CD8-positive, alpha-beta memory T cell (primary cell): ENCODE measurements at regions not wholly inside any gene's neighbourhood (a gene's known extent, or its start where the extent isn't known, plus 50 kb on each side); places are given as distances from the start of the nearest gene placed in this dataset.

Source experiments
- CTCF ChIA-PET: fragments of 350-600 bp; sonication (Branson Sonifier 250); formaldehyde crosslinking; loops from one replicate; lab custom pipeline; 2021; ENCODE audit warnings: antibody characterized with exemption; lab: Charles Lee
- POLR2A ChIA-PET: fragments of 350-600 bp; sonication (Branson Sonifier 250); formaldehyde crosslinking; loops from one replicate; lab custom pipeline; 2021; ENCODE audit warnings: antibody characterized with exemption; lab: Charles Lee
- DNase-seq, 5 donors: peaks; one replicate each; pipeline versions ENCODE4 v3.0.0 to v3.0.0-alpha.2; 2020 to 2022; ENCODE audit warnings: mixed read lengths in 1 of 5
- H3K27ac ChIP-seq: one replicate; pipeline ENCODE4 v1.7.0; 2013; ENCODE audit warnings: low read depth, mild to moderate bottlenecking, low read length, moderate library complexity
- H3K27me3 ChIP-seq: 2 replicates; pipeline ENCODE4 v1.7.0; 2013; ENCODE audit warnings: low read length, mild to moderate bottlenecking; ENCODE audit not compliant: insufficient read depth, poor library complexity, severe bottlenecking
- H3K36me3 ChIP-seq: 2 replicates; pipeline ENCODE4 v1.7.0; 2013; ENCODE audit warnings: mild to moderate bottlenecking, low read length, moderate library complexity; ENCODE audit not compliant: insufficient read depth
- H3K4me1 ChIP-seq: 2 replicates; pipeline ENCODE4 v1.7.0; 2013; ENCODE audit warnings: mild to moderate bottlenecking, low read length, moderate library complexity; ENCODE audit not compliant: insufficient read depth
- H3K4me3 ChIP-seq: 2 replicates; pipeline ENCODE4 v1.7.0; 2013; ENCODE audit warnings: mild to moderate bottlenecking, low read length
- H3K9me3 ChIP-seq: 2 replicates; pipeline ENCODE4 v1.7.0; 2013; ENCODE audit warnings: mild to moderate bottlenecking, low read length
- H3K27ac Mint-ChIP-seq, 8 donors: one replicate each; pipeline ENCODE4 v1.8.0; 2020 to 2021; ENCODE audit warnings: mixed read lengths in 8 of 8, mild to moderate bottlenecking in 6 of 8, inconsistent platforms in 3 of 8, moderate library complexity in 3 of 8
- H3K27me3 Mint-ChIP-seq, 2 donors: one replicate each; pipeline ENCODE4 v1.8.0; 2020 to 2021; ENCODE audit warnings: mixed read lengths in 2 of 2, mild to moderate bottlenecking in 1 of 2, moderate library complexity in 1 of 2
- H3K36me3 Mint-ChIP-seq, 3 donors: one replicate each; pipeline ENCODE4 v1.8.0; 2020 to 2021; ENCODE audit warnings: mixed read lengths in 3 of 3, inconsistent platforms in 1 of 3, mild to moderate bottlenecking in 1 of 3
- H3K4me1 Mint-ChIP-seq, 3 donors: one replicate each; pipeline ENCODE4 v1.8.0; 2020 to 2021; ENCODE audit warnings: mixed read lengths in 3 of 3, inconsistent platforms in 1 of 3, mild to moderate bottlenecking in 1 of 3
- H3K4me3 Mint-ChIP-seq, 7 donors: one replicate each; pipeline ENCODE4 v1.8.0; 2020 to 2021; ENCODE audit warnings: mixed read lengths in 7 of 7, mild to moderate bottlenecking in 6 of 7, moderate library complexity in 4 of 7, inconsistent platforms in 2 of 7
- H3K9me3 Mint-ChIP-seq, 5 donors: one replicate each; pipeline ENCODE4 v1.8.0; 2020 to 2022; ENCODE audit warnings: mixed read lengths in 5 of 5, mild to moderate bottlenecking in 3 of 5, moderate library complexity in 2 of 5, inconsistent platforms in 1 of 5

DNA sequence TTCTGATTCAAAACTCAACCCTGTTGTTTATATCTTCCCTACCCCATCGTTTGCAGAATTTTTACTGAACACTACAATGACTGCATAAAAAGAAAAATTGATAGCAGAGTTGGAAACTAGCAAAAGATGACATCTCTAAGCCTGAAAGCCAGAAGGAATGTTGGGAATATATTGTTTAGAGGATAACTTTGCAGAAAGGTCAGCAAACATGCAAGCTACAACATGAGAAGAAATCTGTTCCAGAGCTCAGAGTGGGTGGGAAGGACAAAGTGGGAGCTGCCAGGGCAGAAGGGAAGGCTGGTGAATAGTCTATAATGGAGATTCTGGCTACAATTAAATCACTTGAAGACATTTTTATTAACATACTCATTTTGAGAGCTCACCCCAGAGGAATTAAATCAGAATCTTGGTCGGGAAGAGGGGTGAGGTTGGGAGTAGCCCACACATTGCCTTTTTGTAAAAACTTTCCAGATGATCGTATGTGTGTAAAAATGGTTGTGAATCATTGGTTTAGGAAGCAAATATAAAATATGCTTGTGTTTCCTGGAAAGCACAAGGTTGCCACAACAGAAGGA, 574.8 kb downstream of the FLRT2 start:
- H3K4me3 Mint-ChIP-seq, result no peak overlapping the region
- peaks cover 6 to 38% (median 22%) of the 10 kb centered on the region in 3 donors for H3K36me3 Mint-ChIP-seq
- ChIA-PET CTCF (no interaction called here), POLR2A (no interaction called here)
- peaks cover 0 to 5% (median 0%) of the 10 kb centered on the region in 3 donors for H3K4me1 Mint-ChIP-seq
- peaks cover 4 to 36% (median 21%) of the 10 kb centered on the region in 5 donors for H3K9me3 Mint-ChIP-seq
- no peaks in the 10 kb centered on the region for H3K27me3 Mint-ChIP-seq
- H3K27ac ChIP-seq, result no peak overlapping the region
- H3K9me3 ChIP-seq, result peaks cover 3% of the 10 kb centered on the region
- no peak overlapping the region for H3K4me3 ChIP-seq
- H3K36me3 ChIP-seq, result no peaks in the 10 kb centered on the region
- no peaks in the 10 kb centered on the region for H3K27me3 ChIP-seq
- no peaks in the 10 kb centered on the region for H3K4me1 ChIP-seq
- H3K27ac Mint-ChIP-seq, result no peak overlapping the region
- no peak for DNase-seq

DNA sequence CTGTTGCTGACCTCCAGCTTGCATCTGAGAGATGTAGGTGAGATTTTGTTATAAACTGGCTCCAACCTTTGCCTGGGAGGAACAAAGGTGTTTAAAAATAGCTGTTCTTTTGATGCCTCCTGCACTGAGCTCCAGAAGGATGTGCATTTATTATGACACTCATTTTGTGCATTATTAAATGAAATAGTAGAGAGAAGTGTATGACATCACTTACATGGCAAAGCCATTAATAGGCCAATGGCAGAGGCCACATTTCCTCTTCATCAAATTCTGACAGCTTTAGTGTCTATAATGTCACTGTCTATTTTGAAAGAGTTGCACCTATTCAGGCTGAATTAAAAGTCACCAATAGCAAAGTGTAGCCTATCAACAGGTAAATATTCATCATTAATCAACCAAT, 564.6 kb downstream of the FLRT2 start:
- Mint-ChIP-seq H3K4me1 (peaks cover 0 to 3% (median 3%) of the 10 kb centered on the region in 3 donors), H3K36me3 (peaks cover 7 to 44% (median 21%) of the 10 kb centered on the region in 3 donors), H3K4me3 (no peak overlapping the region), H3K27me3 (no peaks in the 10 kb centered on the region), H3K9me3 (peaks cover 6 to 35% (median 9%) of the 10 kb centered on the region in 5 donors), H3K27ac (no peak overlapping the region)
- Histone ChIP-seq H3K27ac (no peak overlapping the region), H3K4me3 (no peak overlapping the region), H3K36me3 (no peaks in the 10 kb centered on the region), H3K27me3 (no peaks in the 10 kb centered on the region), H3K4me1 (no peaks in the 10 kb centered on the region), H3K9me3 (no peaks in the 10 kb centered on the region)
- CTCF ChIA-PET, result interaction anchor here (1.1 kb wide), 1 partner anchor 9 kb away, joined by 3 read pairs; no protein-coding TSS in a partner anchor
- POLR2A ChIA-PET, result no interaction called here
- DNase-seq, result no peak

DNA sequence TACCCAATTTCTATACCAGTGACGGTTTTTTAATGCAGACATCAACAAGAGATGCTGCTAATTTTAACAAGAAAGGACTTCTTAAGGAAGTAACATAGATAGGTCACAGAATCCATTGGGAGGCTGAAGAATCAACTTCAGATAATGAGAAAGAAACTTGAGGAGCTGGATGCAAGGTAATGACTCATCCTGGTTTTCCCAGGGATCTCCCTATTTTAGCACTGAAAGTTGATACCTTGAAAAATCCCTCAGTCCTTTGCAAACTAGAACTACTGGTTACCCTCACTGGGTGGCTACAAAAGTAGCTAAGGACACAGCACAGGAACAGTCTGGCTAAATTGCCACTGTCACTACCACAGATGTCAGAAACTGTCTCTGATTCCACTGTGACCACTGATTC, 561.9 kb downstream of the FLRT2 start:
- Mint-ChIP-seq H3K27me3 (no peaks in the 10 kb centered on the region), H3K27ac (no peak overlapping the region), H3K36me3 (peaks cover 7 to 44% (median 24%) of the 10 kb centered on the region in 3 donors), H3K9me3 (peaks cover 4 to 27% (median 6%) of the 10 kb centered on the region in 5 donors), H3K4me3 (no peak overlapping the region), H3K4me1 (peaks cover 0 to 9% (median 5%) of the 10 kb centered on the region in 3 donors)
- POLR2A ChIA-PET, result no interaction called here
- no peaks in the 10 kb centered on the region for H3K9me3 ChIP-seq
- no peaks in the 10 kb centered on the region for H3K27me3 ChIP-seq
- no peak for DNase-seq
- H3K27ac ChIP-seq, result no peak overlapping the region
- CTCF ChIA-PET, result no interaction called here
- H3K4me3 ChIP-seq, result no peak overlapping the region
- no peaks in the 10 kb centered on the region for H3K4me1 ChIP-seq
- H3K36me3 ChIP-seq, result no peaks in the 10 kb centered on the region

DNA sequence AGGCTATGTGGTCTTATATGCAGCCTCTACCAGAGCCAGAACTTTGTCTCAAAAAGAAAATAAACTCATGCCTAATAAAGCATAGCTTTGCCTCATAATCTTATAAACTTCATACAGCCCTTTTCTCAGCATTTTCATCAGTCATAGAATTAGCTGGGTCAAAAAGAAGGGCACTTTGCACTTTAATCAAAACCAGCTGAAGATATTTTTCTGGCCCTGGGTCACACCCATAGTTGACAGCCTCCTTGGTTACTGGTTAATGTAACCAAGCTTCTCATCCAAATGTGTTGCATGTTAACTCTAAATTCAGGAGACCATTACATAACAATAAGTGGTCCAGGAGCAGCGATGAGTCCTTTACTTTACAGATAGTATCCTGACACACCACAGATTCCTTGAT, 558.2 kb downstream of the FLRT2 start:
- DNase-seq, result no peak
- POLR2A ChIA-PET, result no interaction called here
- Histone ChIP-seq H3K4me3 (no peak overlapping the region), H3K27ac (no peak overlapping the region), H3K27me3 (no peaks in the 10 kb centered on the region), H3K36me3 (no peaks in the 10 kb centered on the region), H3K4me1 (no peaks in the 10 kb centered on the region), H3K9me3 (no peaks in the 10 kb centered on the region)
- CTCF ChIA-PET, result no interaction called here
- H3K27ac Mint-ChIP-seq, result no peak overlapping the region
- H3K36me3 Mint-ChIP-seq, result peaks cover 5 to 55% (median 17%) of the 10 kb centered on the region in 3 donors
- H3K9me3 Mint-ChIP-seq, result peaks cover 0 to 13% (median 3%) of the 10 kb centered on the region in 5 donors
- peaks cover 0 to 13% (median 10%) of the 10 kb centered on the region in 3 donors for H3K4me1 Mint-ChIP-seq
- no peaks in the 10 kb centered on the region for H3K27me3 Mint-ChIP-seq
- no peak overlapping the region for H3K4me3 Mint-ChIP-seq

DNA sequence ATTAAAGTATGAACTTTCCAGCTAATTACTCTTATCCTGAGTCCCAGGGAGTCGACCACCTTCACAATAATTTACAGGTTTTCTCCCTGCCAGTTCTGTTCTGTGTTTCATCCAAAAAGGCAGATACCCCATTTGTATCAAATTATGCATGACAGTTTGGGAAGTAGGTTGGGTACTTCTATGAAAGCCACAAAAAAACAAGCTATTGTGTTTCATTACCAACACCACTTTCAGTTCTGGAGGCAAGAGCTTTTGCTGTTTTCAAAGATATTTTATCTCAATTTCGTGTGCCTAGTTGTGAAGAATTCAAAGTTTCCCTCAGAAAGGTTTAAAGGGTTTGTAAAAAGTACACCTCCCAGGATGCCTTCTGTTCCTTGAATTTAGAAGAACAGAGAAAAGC, 557.4 kb downstream of the FLRT2 start:
- no peak overlapping the region for H3K27ac ChIP-seq
- H3K27me3 ChIP-seq, result no peaks in the 10 kb centered on the region
- H3K36me3 Mint-ChIP-seq, result peaks cover 2 to 54% (median 18%) of the 10 kb centered on the region in 3 donors
- H3K9me3 Mint-ChIP-seq, result peaks cover 0 to 9% (median 0%) of the 10 kb centered on the region in 5 donors
- POLR2A ChIA-PET, result no interaction called here
- H3K4me3 Mint-ChIP-seq, result no peak overlapping the region
- no peaks in the 10 kb centered on the region for H3K9me3 ChIP-seq
- no peaks in the 10 kb centered on the region for H3K4me1 ChIP-seq
- H3K27ac Mint-ChIP-seq, result no peak overlapping the region
- CTCF ChIA-PET, result no interaction called here
- DNase-seq, result no peak
- H3K4me3 ChIP-seq, result no peak overlapping the region
- peaks cover 0 to 13% (median 13%) of the 10 kb centered on the region in 3 donors for H3K4me1 Mint-ChIP-seq
- H3K36me3 ChIP-seq, result no peaks in the 10 kb centered on the region
- no peaks in the 10 kb centered on the region for H3K27me3 Mint-ChIP-seq

DNA sequence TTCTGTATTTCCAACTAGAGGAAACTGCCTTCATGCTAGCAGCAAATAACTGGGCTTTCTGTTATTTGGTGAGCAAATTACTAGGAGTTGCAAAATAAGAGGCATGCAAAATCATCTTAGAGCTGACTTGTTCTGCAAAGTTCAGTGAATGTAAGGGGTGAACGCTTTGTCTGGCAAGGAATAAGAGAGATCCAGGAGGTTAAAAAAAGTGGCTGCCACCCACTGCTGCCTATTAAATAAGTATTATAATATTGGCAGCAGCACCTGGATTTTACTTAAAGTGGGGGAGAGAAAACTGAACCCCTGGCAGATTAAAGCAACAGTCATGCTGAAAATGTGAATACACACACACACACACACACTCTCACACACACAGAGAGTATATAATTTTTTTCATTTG, 557.0 kb downstream of the FLRT2 start:
- Histone ChIP-seq H3K4me3 (no peak overlapping the region), H3K36me3 (no peaks in the 10 kb centered on the region), H3K27me3 (no peaks in the 10 kb centered on the region), H3K4me1 (no peaks in the 10 kb centered on the region), H3K27ac (no peak overlapping the region), H3K9me3 (no peaks in the 10 kb centered on the region)
- H3K4me1 Mint-ChIP-seq, result peaks cover 0 to 13% (median 13%) of the 10 kb centered on the region in 3 donors
- H3K9me3 Mint-ChIP-seq, result peaks cover 0 to 8% (median 0%) of the 10 kb centered on the region in 5 donors
- CTCF ChIA-PET, result no interaction called here
- no peaks in the 10 kb centered on the region for H3K27me3 Mint-ChIP-seq
- POLR2A ChIA-PET, result no interaction called here
- H3K27ac Mint-ChIP-seq, result no peak overlapping the region
- H3K36me3 Mint-ChIP-seq, result peaks cover 4 to 53% (median 17%) of the 10 kb centered on the region in 3 donors
- no peak overlapping the region for H3K4me3 Mint-ChIP-seq
- DNase-seq, result no peak

DNA sequence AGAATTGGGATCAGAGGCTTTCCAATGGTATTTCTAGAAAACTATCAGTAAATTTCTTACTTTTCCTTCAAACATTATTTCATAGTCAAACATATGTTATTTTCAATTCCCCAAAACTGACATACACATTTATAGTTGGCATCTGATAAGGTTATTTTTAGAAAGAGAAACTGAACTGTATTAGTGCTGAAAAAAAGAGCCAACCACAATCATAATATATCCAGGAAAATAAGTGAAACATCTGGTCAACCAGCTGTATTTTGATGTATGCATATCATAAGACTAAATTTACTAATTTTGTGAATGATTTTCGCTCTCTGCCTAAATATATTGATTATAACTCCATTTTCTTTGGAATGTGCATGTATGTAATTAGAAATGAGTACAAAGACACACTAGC, 554.2 kb downstream of the FLRT2 start:
- no peaks in the 10 kb centered on the region for H3K27me3 ChIP-seq
- no peak overlapping the region for H3K27ac ChIP-seq
- H3K4me3 Mint-ChIP-seq, result no peak overlapping the region
- CTCF ChIA-PET, result no interaction called here
- peaks cover 14 to 46% (median 22%) of the 10 kb centered on the region in 3 donors for H3K36me3 Mint-ChIP-seq
- peaks cover 0 to 13% (median 13%) of the 10 kb centered on the region in 3 donors for H3K4me1 Mint-ChIP-seq
- H3K9me3 ChIP-seq, result no peaks in the 10 kb centered on the region
- no peaks in the 10 kb centered on the region for H3K27me3 Mint-ChIP-seq
- peaks cover 0 to 16% (median 10%) of the 10 kb centered on the region in 5 donors for H3K9me3 Mint-ChIP-seq
- H3K4me3 ChIP-seq, result no peak overlapping the region
- no peaks in the 10 kb centered on the region for H3K4me1 ChIP-seq
- H3K36me3 ChIP-seq, result no peaks in the 10 kb centered on the region
- POLR2A ChIA-PET, result no interaction called here
- DNase-seq, result no peak
- H3K27ac Mint-ChIP-seq, result no peak overlapping the region

DNA sequence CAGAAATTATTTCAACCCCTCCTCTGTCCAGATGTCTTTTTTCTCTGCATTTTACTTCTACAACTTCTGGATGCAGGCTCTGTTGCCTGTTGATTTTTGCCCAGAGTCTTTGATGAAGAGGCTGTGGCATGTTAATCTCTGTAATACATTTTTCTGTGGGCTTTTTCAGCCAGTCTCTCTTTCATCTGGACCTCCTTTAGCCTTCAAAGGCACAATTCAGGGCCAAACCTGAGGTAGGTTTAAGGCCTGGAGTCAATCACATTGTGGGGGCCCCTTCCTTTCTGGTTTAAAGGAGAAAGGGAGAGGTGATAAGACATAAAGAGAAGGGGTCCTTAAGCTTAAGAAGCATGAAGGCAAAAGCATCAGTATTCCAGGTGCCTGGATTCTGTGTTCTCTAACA, 553.7 kb downstream of the FLRT2 start:
- ChIA-PET CTCF (no interaction called here), POLR2A (no interaction called here)
- DNase-seq, result no peak
- Mint-ChIP-seq H3K36me3 (peaks cover 15 to 50% (median 22%) of the 10 kb centered on the region in 3 donors), H3K9me3 (peaks cover 0 to 16% (median 14%) of the 10 kb centered on the region in 5 donors), H3K4me3 (no peak overlapping the region), H3K27me3 (no peaks in the 10 kb centered on the region), H3K27ac (no peak overlapping the region), H3K4me1 (peaks cover 0 to 13% (median 13%) of the 10 kb centered on the region in 3 donors)
- H3K4me1 ChIP-seq, result no peaks in the 10 kb centered on the region
- no peaks in the 10 kb centered on the region for H3K27me3 ChIP-seq
- H3K9me3 ChIP-seq, result no peaks in the 10 kb centered on the region
- no peaks in the 10 kb centered on the region for H3K36me3 ChIP-seq
- H3K4me3 ChIP-seq, result no peak overlapping the region
- no peak overlapping the region for H3K27ac ChIP-seq
